Stimulated activated naive CD4-positive, alpha-beta T cell (primary cell): ENCODE measurements at regions not wholly inside any gene's neighbourhood (a gene's known extent, or its start where the extent isn't known, plus 50 kb on each side); places are given as distances from the start of the nearest gene placed in this dataset.

Experiments
- DNase-seq, 6 experiments: peaks; one replicate each; lab custom pipeline; 2025; lab: John Stamatoyannopoulos, UW

- no peak for DNase-seq
Observed at GRCh38 chr15:31752905-31753304, 277.4 kb upstream of the CHRNA7 start.

- no peak for DNase-seq
Observed at GRCh38 chr15:31758126-31758525, 272.2 kb upstream of the CHRNA7 start.

GRCh38 chr15:31768055-31768454 is 262.3 kb upstream of the CHRNA7 start:
- DNase-seq, result no peak

GRCh38 chr15:31774045-31774444 is 256.3 kb upstream of the CHRNA7 start:
- no peak for DNase-seq

- no peak for DNase-seq
Observed at GRCh38 chr15:31776039-31776438, 254.3 kb upstream of the CHRNA7 start.

GRCh38 chr15:31781261-31781660 is 249.1 kb upstream of the CHRNA7 start:
- no peak for DNase-seq

GRCh38 chr15:31782016-31782783 is 248.1 kb upstream of the CHRNA7 start:
- no peak for DNase-seq

GRCh38 chr15:31782951-31783350 is 247.4 kb upstream of the CHRNA7 start:
- DNase-seq, result no peak

- no peak for DNase-seq
Observed at GRCh38 chr15:31786360-31786759, 244.0 kb upstream of the CHRNA7 start.

GRCh38 chr15:31788104-31788503 is 242.2 kb upstream of the CHRNA7 start:
- DNase-seq, result no peak

- DNase-seq, result no peak
Observed at GRCh38 chr15:31792611-31793199, 237.6 kb upstream of the CHRNA7 start.

- no peak for DNase-seq
Observed at GRCh38 chr15:31799319-31799714, 231.0 kb upstream of the CHRNA7 start.

- DNase-seq, result no peak
Observed at GRCh38 chr15:31799715-31800321, 230.5 kb upstream of the CHRNA7 start.

GRCh38 chr15:31801152-31801551 is 229.2 kb upstream of the CHRNA7 start:
- no peak for DNase-seq

GRCh38 chr15:31802761-31803160 is 227.6 kb upstream of the CHRNA7 start:
- no peak for DNase-seq

- no peak for DNase-seq
Observed at GRCh38 chr15:31803388-31803884, 226.9 kb upstream of the CHRNA7 start.

- DNase-seq, result no peak
Observed at GRCh38 chr15:31805090-31805662, 225.1 kb upstream of the CHRNA7 start.

- no peak for DNase-seq
Observed at GRCh38 chr15:31806106-31806505, 224.2 kb upstream of the CHRNA7 start.

GRCh38 chr15:31811641-31812040 is 218.7 kb upstream of the CHRNA7 start:
- DNase-seq, result no peak

GRCh38 chr15:31814082-31814481 is 216.2 kb upstream of the CHRNA7 start:
- DNase-seq, result no peak

- DNase-seq, result no peak
Observed at GRCh38 chr15:31815411-31816155, 214.7 kb upstream of the CHRNA7 start.

GRCh38 chr15:31822463-31822862 is 207.9 kb upstream of the CHRNA7 start:
- DNase-seq, result no peak
